Activated CD4-positive, alpha-beta T cell treated with anti-CD3 and anti-CD28 coated beads, Interleukin-2, amount 10 ng/mL, durations not matched to agents 7 days and 5 days (primary cell): ENCODE measurements at regions not wholly inside any gene's neighbourhood (a gene's known extent, or its start where the extent isn't known, plus 50 kb on each side); places are given as distances from the start of the nearest gene placed in this dataset.

ENCODE experiments used
- CTCF ChIA-PET: fragments of 350-600 bp; sonication (Branson Sonifier 250); formaldehyde crosslinking; loops from one replicate; lab custom pipeline; 2021; ENCODE audit warnings: antibody characterized with exemption; lab: Charles Lee
- POLR2A ChIA-PET: fragments of 350-600 bp; sonication (Branson Sonifier 250); formaldehyde crosslinking; loops from one replicate; lab custom pipeline; 2021; ENCODE audit warnings: antibody characterized with exemption; lab: Charles Lee
- DNase-seq: peaks from one replicate; pipeline ENCODE4 v3.0.0-alpha.2; 2020
- H3K27ac Mint-ChIP-seq: one replicate; pipeline ENCODE4 v1.8.0; 2021; ENCODE audit warnings: mild to moderate bottlenecking, moderate library complexity, mixed read lengths
- H3K27me3 Mint-ChIP-seq: one replicate; pipeline ENCODE4 v1.8.0; 2021; ENCODE audit warnings: mixed read lengths
- H3K36me3 Mint-ChIP-seq: one replicate; pipeline ENCODE4 v1.8.0; 2021; ENCODE audit warnings: low read depth, mixed read lengths
- H3K4me1 Mint-ChIP-seq: one replicate; pipeline ENCODE4 v1.8.0; 2021; ENCODE audit warnings: mixed read lengths
- H3K4me3 Mint-ChIP-seq: one replicate; pipeline ENCODE4 v1.8.0; 2021; ENCODE audit warnings: mild to moderate bottlenecking, moderate library complexity, mixed read lengths
- H3K9me3 Mint-ChIP-seq: one replicate; pipeline ENCODE4 v1.8.0; 2021; ENCODE audit warnings: mixed read lengths

- Mint-ChIP-seq H3K4me1 (no peaks in the 10 kb centered on the region), H3K4me3 (no peak overlapping the region), H3K36me3 (no peaks in the 10 kb centered on the region), H3K9me3 (peaks cover 3% of the 10 kb centered on the region), H3K27me3 (no peaks in the 10 kb centered on the region), H3K27ac (no peak overlapping the region)
- DNase-seq = no peak
- ChIA-PET CTCF (interaction anchor here (0.6 to 1.0 kb wide), 2 partner anchors 25 to 1026 kb away, joined by 3 read pairs; no protein-coding TSS in a partner anchor), POLR2A (no interaction called here)
Observed at GRCh38 chr2:8009010-8009597, 672.8 kb upstream of the ID2 start.

- DNase-seq = no peak
- CTCF ChIA-PET = no interaction called here
- Mint-ChIP-seq H3K27ac (no peak overlapping the region), H3K36me3 (no peaks in the 10 kb centered on the region), H3K4me1 (no peaks in the 10 kb centered on the region), H3K4me3 (no peak overlapping the region), H3K9me3 (peaks cover 14% of the 10 kb centered on the region), H3K27me3 (no peaks in the 10 kb centered on the region)
- POLR2A ChIA-PET = no interaction called here
Observed at GRCh38 chr2:8015848-8016600, 665.8 kb upstream of the ID2 start.

GRCh38 chr2:8016688-8017087 is 665.2 kb upstream of the ID2 start:
- ChIA-PET POLR2A (no interaction called here), CTCF (interaction anchor here (1.0 kb wide), 1 partner anchor 31 kb away, joined by 3 read pairs; no protein-coding TSS in a partner anchor)
- peaks cover 15% of the 10 kb centered on the region for H3K9me3 Mint-ChIP-seq
- no peaks in the 10 kb centered on the region for H3K36me3 Mint-ChIP-seq
- H3K4me3 Mint-ChIP-seq = no peak overlapping the region
- no peaks in the 10 kb centered on the region for H3K4me1 Mint-ChIP-seq
- no peak overlapping the region for H3K27ac Mint-ChIP-seq
- H3K27me3 Mint-ChIP-seq = no peaks in the 10 kb centered on the region
- no peak for DNase-seq

DNA sequence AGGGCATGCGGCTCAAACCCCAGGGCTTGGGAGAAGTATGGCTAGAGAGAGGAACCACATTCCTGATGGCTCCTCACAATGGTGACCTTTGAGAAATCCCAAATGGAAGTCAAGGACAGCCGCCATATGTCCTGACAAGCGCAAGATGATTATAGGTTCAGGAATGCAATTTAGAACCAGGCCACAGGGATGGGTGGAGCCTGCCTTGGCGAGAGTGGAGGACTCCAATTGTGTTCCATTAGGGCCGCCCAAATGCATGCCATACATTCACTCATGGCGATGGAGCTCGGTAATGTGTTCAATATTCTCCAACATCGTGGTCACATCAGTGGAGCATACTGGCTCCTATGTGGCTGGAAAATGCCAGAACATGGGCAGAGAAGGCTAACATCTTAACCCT is 662.9 kb upstream of the ID2 start:
- no peaks in the 10 kb centered on the region for H3K36me3 Mint-ChIP-seq
- H3K9me3 Mint-ChIP-seq = peaks cover 18% of the 10 kb centered on the region
- H3K27me3 Mint-ChIP-seq = no peaks in the 10 kb centered on the region
- POLR2A ChIA-PET = no interaction called here
- CTCF ChIA-PET = interaction anchor here (1.6 to 2.0 kb wide), 2 partner anchors 8 to 22 kb away, joined by 5 read pairs; no protein-coding TSS in a partner anchor
- DNase-seq = no peak
- H3K27ac Mint-ChIP-seq = no peak overlapping the region
- H3K4me3 Mint-ChIP-seq = no peak overlapping the region
- H3K4me1 Mint-ChIP-seq = peaks cover 10% of the 10 kb centered on the region

GRCh38 chr2:8019934-8020333 is 661.9 kb upstream of the ID2 start:
- no peak overlapping the region for H3K4me3 Mint-ChIP-seq
- ChIA-PET CTCF (interaction anchor here (1.6 to 1.7 kb wide), 2 partner anchors 9 to 13 kb away, joined by 3 to 5 read pairs; no protein-coding TSS in a partner anchor), POLR2A (no interaction called here)
- no peak overlapping the region for H3K27ac Mint-ChIP-seq
- no peak for DNase-seq
- no peaks in the 10 kb centered on the region for H3K27me3 Mint-ChIP-seq
- no peaks in the 10 kb centered on the region for H3K36me3 Mint-ChIP-seq
- peaks cover 21% of the 10 kb centered on the region for H3K9me3 Mint-ChIP-seq
- peaks cover 10% of the 10 kb centered on the region for H3K4me1 Mint-ChIP-seq

GRCh38 chr2:8021921-8022320 is 659.9 kb upstream of the ID2 start:
- H3K4me3 Mint-ChIP-seq = no peak overlapping the region
- POLR2A ChIA-PET = no interaction called here
- H3K27me3 Mint-ChIP-seq = no peaks in the 10 kb centered on the region
- H3K27ac Mint-ChIP-seq = no peak overlapping the region
- CTCF ChIA-PET = no interaction called here
- no peaks in the 10 kb centered on the region for H3K36me3 Mint-ChIP-seq
- H3K4me1 Mint-ChIP-seq = peaks cover 10% of the 10 kb centered on the region
- no peak for DNase-seq
- peaks cover 21% of the 10 kb centered on the region for H3K9me3 Mint-ChIP-seq

DNA sequence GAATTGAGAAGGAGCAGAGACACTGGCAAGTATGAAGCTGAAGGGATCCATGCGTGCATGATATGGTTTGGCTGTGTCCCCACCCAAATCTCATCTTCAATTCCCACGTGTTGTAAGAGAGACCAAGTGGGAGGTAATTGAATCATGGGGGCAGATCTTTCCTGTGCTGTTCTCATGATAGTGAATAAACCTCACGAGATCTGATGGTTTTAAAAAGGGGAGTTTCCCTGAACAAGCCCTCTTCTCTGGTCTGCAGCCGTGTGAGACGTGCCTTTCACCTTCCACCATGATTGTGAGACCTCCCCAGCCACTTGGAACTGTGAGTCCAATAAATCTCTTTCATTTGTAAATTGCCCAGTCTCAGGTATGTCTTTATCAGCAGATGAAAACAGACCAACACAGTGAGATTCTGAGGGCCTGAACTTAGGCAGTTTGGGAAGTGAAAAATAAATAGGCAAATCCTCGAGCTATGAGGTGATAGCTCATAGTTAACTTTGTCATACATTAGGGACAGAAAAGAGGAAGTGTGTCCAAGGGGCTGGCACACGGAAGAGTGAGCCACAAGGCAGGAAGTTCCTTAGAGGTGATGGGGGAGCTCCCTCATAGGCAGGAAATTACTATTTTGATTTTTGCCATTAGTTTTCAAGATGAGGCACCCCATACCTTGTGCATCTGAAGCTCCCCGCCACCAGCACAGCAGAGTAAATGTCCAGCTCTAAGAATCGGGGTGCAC is 658.8 kb upstream of the ID2 start:
- Mint-ChIP-seq H3K27me3 (no peaks in the 10 kb centered on the region), H3K36me3 (no peaks in the 10 kb centered on the region), H3K27ac (no peak overlapping the region), H3K4me3 (no peak overlapping the region), H3K4me1 (peaks cover 10% of the 10 kb centered on the region), H3K9me3 (peaks cover 21% of the 10 kb centered on the region)
- no peak for DNase-seq
- CTCF ChIA-PET = interaction anchor here (0.7 to 1.3 kb wide), 3 partner anchors 14 to 629 kb away, joined by 3 read pairs; no protein-coding TSS in a partner anchor
- POLR2A ChIA-PET = no interaction called here

- Mint-ChIP-seq H3K27ac (no peak overlapping the region), H3K9me3 (peaks cover 15% of the 10 kb centered on the region), H3K36me3 (no peaks in the 10 kb centered on the region), H3K27me3 (no peaks in the 10 kb centered on the region), H3K4me1 (peaks cover 10% of the 10 kb centered on the region), H3K4me3 (no peak overlapping the region)
- ChIA-PET POLR2A (no interaction called here), CTCF (interaction anchor here (0.8 to 1.0 kb wide), 2 partner anchors 14 to 387 kb away, joined by 3 to 4 read pairs; no protein-coding TSS in a partner anchor)
- no peak for DNase-seq
Observed at GRCh38 chr2:8024506-8024905, 657.4 kb upstream of the ID2 start.

DNA sequence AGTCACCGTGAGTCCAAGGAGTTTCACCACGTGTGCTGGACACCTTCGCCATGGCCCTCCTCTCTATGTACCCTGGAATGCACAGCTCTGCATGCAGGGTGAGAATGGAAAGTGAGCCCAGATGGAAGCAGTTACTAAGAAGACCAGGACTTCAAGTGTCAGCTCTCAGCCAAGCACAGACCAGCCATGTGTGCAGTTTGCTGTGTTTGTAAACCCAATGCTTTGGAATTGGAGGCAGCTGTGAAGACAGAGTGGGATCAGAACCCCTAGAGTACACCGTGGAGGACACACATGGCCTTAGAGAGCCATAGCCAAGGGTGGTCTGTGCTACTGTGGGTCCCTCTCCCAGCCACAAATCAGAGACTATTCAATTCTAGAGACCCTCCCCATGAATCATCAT is 655.5 kb upstream of the ID2 start:
- Mint-ChIP-seq H3K9me3 (peaks cover 6% of the 10 kb centered on the region), H3K36me3 (no peaks in the 10 kb centered on the region), H3K27me3 (no peaks in the 10 kb centered on the region), H3K4me1 (peaks cover 10% of the 10 kb centered on the region), H3K27ac (no peak overlapping the region), H3K4me3 (no peak overlapping the region)
- ChIA-PET CTCF (interaction anchor here (0.6 to 1.5 kb wide), 3 partner anchors 27 to 503 kb away, joined by 3 to 5 read pairs (median 3); no protein-coding TSS in a partner anchor), POLR2A (no interaction called here)
- no peak for DNase-seq

DNA sequence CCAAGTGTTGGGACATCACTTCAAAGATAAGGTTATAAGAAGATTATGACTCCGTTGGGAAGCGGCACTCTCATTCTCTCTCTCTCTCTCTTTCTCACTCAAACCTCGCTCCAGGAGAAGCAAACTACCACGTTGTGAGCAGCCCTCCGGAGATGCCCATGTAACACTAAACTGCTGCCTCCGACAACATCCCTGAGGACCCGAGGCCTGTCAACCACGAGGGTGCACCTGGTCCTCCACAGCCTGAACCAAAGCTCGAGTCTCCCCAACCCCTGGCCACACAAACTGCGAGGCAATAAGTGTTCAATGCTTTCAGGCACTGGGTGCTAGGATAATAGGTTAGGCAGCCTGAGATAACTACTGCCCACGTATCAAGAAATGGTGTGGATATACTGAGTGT is 654.5 kb upstream of the ID2 start:
- no peak for DNase-seq
- CTCF ChIA-PET = no interaction called here
- POLR2A ChIA-PET = no interaction called here
- H3K36me3 Mint-ChIP-seq = no peaks in the 10 kb centered on the region
- H3K4me1 Mint-ChIP-seq = peaks cover 6% of the 10 kb centered on the region
- no peak overlapping the region for H3K27ac Mint-ChIP-seq
- no peaks in the 10 kb centered on the region for H3K27me3 Mint-ChIP-seq
- no peak overlapping the region for H3K4me3 Mint-ChIP-seq
- H3K9me3 Mint-ChIP-seq = peaks cover 4% of the 10 kb centered on the region

GRCh38 chr2:8028036-8028435 is 653.8 kb upstream of the ID2 start:
- peaks cover 3% of the 10 kb centered on the region for H3K4me1 Mint-ChIP-seq
- H3K27me3 Mint-ChIP-seq = no peaks in the 10 kb centered on the region
- ChIA-PET POLR2A (no interaction called here), CTCF (interaction anchor here (1.5 kb wide), 1 partner anchor 21 kb away, joined by 3 read pairs; no protein-coding TSS in a partner anchor)
- no peak overlapping the region for H3K4me3 Mint-ChIP-seq
- no peaks in the 10 kb centered on the region for H3K36me3 Mint-ChIP-seq
- H3K9me3 Mint-ChIP-seq = peaks cover 4% of the 10 kb centered on the region
- no peak overlapping the region for H3K27ac Mint-ChIP-seq
- DNase-seq = no peak

DNA sequence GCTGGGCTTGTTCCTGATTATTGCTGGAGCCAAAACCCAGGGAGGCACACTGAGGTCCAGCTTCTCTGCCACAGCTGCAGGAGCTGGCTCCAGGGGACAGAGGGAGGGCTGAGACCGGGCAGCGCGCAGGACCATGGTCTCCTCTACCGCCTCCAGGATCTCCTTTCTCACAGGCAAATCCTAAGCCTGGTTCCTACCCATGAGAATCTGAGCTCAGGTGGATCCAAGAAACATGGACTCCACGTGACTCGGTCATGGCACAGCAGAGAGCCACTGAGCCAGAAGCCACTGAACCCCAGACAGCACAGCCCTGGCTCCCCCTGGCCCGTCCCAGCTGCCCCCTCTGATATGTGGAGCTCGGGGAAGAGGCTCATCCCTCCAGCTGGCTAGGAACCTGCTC is 653.4 kb upstream of the ID2 start:
- ChIA-PET CTCF (interaction anchor here (1.5 kb wide), 1 partner anchor 20 kb away, joined by 3 read pairs; no protein-coding TSS in a partner anchor), POLR2A (no interaction called here)
- Mint-ChIP-seq H3K27me3 (no peaks in the 10 kb centered on the region), H3K36me3 (no peaks in the 10 kb centered on the region), H3K27ac (no peak overlapping the region), H3K4me3 (no peak overlapping the region), H3K4me1 (no peaks in the 10 kb centered on the region), H3K9me3 (peaks cover 4% of the 10 kb centered on the region)
- DNase-seq = no peak
